HG03460 (cell line): ENCODE measurements at regions not wholly inside any gene's neighbourhood (a gene's known extent, or its start where the extent isn't known, plus 50 kb on each side); places are given as distances from the start of the nearest gene placed in this dataset.
"Not testable (repeated sequence)": the region's sequence is repeated elsewhere in the genome, so short reads cannot be mapped to it uniquely, and the experiment has no call there.

Experiments
- ATAC-seq: cut with Tn5 transposase; IDR thresholded peaks from one replicate; pipeline ENCODE4 v1.9.1; 2021; ENCODE audit not compliant: unreplicated experiment

DNA sequence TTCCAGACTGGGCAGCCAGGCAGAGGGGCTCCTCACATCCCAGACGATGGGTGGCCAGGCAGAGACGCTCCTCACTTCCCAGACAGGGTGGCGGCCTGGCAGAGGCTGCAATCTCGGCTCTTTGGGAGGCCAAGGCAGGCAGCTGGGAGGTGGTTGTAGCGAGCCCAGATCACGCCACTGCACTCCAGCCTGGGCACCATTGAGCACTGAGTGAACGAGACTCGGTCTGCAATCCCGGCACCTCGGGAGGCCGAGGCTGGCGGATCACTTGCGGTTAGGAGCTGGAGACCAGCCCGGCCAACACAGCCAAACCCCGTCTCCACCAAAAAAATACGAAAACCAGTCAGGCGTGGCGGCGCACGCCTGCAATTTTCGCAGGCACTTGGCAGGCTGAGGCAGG is 321.4 kb upstream of the SGCG start:
- ATAC-seq, result not testable (repeated sequence)

DNA sequence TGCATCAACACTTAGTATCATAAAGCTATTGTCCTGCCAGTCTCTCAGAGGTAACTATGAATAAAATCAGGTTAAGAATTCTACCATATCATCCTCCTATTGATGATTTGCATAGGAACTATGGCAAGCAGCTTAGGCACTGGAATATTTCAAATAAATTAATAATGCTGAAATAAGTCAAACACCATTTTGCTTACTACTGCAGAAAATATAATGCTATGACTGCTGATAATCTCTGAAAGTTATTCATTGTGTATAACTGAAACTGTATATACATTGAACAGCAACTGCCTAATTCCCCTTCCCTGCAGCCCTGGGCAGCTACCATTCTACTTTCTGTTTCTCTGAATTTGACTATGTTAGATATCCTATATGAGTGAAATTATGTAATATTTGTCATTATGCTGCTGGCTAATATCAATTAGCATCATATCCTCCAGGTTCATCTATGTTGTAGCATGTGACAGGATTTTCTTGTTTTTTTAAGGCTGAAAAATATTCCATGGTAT is 318.8 kb upstream of the SGCG start:
- ATAC-seq, result no peak

DNA sequence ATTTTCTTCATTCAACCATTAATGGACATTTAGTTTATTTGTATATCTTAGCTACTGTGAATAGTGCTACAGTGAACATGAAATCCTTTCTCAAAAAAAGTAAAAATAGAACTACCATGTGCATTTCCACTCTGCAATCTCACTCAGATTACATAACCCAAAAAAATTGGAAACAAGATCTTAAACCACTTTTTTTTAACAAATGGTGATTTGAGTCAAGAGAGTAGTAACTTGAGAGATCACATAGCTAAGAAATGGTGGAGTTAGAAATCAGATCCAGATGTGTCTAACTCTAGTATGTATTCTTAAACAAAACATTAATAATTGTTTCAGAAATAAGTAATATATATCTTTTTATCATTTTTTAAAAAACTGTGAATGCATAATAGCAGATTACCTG is 318.3 kb upstream of the SGCG start:
- ATAC-seq, result no peak

DNA sequence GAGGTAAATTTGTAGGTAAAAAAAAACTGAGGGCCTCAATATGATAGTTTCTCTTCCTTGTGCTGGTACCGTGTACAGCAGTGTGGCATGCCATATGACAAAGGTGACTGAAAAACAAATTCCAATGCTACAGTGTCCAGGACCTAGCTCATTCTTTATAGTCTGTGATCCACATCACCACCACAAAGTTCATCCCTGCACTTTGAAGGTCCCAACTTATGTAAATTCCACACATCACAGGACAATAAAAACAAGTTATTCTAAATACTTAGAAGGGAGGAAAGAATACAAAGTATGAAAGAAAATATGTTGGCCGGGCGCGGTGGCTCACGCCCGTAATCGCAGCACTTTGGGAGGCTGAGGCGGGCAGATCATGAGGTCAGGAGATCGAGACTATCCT is 314.6 kb upstream of the SGCG start:
- no peak for ATAC-seq

DNA sequence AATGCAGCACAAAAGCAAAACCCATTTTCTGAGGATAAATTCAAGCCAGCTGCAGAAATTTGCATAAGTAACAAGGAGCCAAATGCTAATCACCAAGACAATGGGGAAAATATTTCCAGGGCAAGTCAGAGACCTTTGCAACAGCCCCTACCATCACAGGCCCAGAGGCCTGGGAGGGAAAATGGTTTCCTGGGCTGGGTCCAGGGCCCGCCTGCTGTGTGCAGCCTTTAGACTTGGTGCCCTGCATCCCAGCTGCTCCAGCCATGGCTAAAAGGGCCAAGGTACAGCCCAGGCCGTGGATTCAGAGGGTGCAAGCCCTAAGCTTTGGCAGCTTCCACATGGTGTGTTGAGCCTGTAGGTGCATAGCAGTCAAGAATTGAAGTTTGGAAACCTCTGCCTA is 309.5 kb upstream of the SGCG start:
- ATAC-seq, result no peak

DNA sequence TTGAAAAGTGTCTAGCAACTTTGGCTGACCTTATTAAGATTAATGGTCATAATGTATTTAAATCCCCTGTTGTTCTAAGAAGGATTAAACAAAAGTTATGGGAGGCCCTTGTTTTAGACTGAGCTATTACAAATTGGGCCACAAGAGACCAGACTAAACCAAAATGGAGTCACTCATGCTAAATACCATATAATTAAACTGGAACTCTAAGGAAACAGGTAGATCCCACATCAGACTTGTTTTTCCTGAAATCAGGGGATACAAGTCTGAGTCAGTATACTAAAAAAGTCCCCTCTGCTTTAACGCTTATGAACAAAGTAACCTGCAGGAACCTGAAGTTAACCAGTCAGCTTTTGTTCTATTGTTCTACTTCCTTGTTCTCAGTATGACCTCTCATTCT is 305.9 kb upstream of the SGCG start:
- no peak for ATAC-seq

DNA sequence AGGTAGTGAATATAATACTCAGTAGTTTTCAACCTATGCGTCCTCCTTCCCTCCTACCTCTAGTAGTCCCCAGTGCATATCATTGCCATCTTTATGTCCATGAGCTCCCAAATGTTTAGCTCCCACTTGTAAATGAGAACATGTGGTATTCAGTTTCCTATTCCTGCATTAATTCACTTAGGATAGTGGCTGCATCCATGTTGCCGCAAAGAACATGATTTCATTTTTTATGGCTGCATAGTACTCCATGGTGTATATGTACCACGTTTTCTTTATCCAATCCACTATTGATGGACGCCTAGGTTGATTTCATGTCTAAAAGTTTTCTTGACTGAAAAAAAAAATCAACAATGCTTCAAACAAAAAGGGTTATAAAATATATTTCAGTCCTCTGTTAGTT is 303.4 kb upstream of the SGCG start:
- no peak for ATAC-seq

DNA sequence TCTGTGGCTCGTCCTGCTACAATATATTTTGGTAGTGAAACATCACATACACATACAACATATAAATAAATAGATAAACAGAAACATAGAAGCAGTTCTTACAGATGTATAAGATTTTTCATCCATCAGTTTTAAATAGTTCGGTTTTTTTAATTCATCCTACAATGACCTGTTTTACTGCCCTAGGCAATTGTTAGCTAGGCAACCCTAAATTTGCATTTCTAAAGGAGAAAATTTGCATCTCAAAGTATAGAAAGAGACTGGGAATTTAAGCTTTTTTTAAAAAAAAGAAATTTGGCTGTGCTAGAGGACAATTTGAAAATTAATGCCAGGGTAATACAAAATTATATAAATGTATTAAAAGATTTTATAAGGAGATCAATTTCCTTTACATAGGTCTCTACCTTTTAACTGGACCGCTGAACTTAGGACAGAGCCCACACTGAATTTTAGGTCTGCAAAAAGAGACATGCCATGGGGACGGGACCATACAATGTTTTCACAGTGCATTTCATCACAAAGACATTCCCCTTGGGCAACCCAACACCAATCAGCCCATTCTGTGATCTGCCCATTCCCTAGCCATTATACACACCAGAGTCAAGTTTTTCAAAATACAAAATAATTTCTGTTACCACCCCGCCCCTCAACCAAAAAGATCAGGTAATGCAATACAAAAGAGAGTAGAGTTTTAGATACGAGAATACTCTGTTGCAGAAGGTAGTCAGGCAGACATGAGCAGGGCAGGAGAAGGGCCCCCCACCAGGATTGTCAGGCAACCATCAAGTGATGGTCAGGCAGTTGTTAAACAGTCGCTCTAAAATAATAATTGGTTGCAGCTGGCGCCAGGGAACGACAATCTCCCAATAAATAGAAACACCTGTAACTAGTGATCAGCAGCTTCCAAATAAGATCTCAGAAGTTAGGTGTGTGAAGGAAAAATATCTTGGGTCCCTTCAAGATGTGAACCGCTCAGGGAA is 299.7 kb upstream of the SGCG start:
- no peak for ATAC-seq

DNA sequence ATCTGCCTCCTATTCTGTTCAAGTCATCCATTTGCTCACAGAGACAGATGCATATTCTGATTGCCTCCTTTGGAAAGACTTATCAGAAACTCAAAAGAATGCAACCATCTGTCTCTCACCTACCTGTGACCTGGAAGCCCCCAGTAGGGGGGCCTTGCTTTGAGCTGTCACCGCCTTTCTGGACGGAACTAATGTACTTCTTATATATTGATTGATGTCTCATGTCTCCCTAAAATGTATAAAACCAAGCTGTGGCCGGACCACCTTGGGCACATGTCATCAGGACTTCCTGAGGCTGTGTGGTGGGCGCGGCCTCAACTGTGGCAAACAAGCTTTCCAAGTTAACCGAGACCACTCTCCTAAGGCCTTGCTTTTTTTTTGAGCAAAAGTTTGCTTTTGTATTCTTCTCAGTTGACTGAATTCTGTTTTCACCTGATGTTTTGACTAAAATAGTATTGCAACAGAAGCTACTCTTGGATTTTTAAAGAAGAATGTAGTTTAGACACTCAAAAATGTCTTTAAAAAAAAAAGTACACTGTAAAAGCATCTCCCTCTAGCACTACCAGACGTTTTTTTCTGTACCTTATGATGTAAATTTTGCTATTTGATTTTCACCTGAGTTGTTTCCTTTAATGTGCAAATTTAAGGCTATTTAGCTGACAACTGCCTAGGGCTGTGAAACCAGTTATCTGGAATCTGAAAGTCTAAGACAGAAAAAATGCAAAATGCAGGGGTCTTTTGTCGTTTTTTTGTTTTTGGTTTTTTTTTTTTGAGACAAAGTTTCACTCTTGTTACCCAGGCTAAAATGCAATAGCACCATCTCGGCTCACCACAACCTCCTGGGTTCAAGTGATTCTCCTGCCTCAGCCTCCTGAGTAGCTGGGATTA is 298.8 kb upstream of the SGCG start:
- not testable (repeated sequence) for ATAC-seq

DNA sequence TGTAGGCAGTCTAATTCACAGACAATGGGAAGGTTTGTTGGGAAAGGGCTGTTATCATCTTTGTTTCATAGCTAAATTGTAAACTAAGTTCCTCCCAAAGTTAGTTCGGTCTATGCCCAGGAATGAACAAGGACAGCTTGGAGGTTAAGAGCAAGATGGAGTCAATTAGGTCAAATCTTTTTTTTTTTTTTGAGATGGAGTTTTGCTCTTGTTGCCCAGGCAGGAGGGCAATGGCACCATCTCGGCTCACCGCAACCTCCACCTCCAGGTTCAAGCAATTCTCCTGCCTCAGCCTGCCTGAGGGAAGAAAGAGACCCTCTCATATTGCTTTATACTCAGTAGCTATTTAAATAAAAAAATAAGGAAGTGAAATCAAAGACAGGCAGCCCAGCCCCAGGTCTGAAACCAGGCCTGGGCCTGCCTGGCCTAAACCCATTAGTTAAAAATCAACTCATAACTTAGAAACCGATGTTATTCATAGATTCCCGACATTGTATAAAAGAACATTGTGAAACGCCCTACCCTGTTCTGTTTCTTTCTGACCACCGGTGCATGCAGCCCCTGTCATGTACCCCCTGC is 297.4 kb upstream of the SGCG start:
- ATAC-seq, result no peak

DNA sequence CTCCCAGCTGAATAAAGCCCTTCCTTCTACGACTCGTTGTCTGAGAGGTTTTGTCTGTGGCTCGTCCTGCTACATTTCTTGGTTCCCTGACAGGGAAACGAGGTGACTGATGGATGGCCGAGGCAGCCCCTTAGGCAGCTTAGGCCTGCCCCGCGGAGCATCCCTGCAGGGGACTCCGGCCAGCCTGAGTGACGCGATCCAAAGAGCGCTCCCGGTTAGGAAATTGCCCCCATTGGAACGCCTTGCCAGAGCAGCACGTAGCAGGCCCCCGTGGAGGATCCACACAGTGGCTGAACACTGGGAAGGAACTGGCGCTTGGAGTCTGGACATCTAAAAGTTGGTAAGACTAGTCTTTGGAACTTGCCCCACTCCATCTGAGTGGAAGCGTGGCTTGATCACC is 296.8 kb upstream of the SGCG start:
- no peak for ATAC-seq

DNA sequence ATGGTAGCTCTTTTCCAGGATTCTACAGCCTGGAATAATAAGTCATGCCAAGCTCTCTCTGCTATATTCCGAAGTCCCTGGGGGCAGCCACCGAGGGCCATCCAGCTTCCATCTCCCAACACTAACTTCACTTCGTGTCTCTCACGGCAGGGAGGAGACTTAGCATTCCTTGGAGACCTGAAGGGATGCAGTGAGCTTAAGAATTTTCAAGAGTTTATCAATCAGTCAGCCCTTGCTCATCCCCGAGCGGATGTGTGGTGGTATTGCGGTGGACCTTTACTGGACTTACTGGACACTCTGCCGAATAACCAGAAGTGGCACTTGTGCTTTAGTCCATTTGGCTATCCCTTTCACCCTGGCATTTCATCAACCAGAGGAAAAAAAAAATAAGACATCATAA is 294.7 kb upstream of the SGCG start:
- not testable (repeated sequence) for ATAC-seq

DNA sequence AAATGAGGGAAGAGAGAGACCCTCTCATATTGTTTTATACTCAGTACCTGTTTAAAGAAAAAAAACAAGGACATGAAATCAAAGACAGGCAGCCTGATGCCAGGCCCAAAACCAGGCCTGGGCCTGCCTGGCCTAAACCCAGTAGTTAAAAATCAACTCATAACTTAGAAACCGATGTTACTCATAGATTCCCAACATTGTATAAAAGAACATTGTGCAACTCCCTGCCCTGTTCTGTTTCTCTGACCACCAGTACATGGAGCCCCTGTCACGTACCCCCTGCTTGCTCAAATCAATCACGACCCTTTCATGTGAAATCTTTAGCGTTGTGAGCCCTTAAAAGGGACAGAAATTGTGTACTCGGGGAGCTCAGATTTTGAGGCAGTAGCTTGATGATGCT is 291.4 kb upstream of the SGCG start:
- not testable (repeated sequence) for ATAC-seq

DNA sequence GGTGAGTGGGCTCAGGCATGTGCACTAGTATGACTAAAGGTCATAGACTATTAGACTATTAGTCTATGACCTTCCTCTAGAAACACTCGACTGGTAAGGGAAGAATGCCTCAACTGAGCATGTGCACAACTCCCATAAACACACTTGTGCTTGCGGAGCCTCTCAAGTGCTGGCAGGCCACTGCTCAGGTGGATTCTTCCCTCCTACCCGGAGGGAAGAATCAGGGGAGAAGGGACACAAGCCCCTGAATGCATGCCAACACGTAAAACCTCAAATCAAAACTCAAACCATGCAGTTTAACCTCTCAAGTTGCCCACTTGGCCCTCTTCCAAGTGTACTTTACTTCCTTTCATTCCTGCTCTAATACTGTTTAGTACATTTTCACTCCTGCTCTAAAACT is 287.6 kb upstream of the SGCG start:
- ATAC-seq, result no peak

DNA sequence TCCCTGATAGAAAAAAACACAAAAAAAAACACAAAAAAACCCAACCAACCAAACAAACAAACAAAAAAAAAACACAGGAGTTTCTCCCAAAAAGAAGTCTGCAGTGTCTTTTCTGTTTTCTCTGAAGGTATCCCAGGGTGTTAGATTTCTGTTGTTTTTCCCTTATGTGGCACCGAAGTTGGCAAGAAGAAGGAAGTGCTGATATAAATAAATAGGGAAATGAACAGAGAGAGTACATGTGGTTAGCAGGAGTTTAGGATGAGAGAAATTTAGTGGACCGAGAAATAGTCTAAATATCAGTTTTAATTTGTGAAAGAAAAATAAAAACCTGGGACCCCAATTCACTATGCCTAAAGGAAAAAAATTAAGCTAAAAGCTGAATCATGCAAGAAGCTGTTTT is 287.0 kb upstream of the SGCG start:
- ATAC-seq, result no peak

DNA sequence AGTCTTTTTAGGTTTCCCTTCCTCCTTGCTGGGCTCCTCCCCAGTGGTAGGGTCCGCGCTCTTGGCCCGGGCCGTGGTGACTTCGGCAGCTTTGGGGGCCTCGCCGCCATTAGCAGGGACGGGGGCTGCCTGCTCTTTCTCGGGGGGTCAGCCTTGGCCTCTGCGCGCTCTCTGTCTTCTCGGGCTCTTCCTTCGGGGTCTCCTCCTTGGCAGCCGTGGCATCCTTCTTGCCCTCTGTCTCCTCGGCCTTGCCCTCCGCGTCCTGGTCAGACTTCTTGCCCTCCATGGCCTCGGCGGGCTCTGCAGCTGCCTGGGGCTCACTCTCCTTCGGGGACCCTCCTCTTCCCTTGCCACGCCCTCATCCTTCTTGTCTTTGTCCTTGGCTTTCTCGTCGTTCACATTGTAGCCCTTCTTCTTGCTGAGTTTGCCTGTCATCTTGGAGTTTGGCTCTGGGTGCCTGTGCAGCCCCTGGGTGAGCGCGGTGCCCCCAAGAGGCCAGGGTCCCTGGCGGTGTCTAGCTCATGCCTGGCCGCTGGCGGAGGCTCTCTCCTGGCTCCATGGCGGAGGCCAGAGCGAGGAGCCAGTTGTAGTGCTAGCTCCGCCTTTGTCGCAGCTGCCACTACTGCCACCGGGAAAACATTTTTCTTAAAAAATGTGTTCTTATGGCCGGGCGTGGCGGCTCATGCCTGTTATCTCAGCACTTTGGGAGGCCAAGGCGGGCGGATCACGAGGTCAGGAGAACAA is 283.0 kb upstream of the SGCG start:
- no peak for ATAC-seq

DNA sequence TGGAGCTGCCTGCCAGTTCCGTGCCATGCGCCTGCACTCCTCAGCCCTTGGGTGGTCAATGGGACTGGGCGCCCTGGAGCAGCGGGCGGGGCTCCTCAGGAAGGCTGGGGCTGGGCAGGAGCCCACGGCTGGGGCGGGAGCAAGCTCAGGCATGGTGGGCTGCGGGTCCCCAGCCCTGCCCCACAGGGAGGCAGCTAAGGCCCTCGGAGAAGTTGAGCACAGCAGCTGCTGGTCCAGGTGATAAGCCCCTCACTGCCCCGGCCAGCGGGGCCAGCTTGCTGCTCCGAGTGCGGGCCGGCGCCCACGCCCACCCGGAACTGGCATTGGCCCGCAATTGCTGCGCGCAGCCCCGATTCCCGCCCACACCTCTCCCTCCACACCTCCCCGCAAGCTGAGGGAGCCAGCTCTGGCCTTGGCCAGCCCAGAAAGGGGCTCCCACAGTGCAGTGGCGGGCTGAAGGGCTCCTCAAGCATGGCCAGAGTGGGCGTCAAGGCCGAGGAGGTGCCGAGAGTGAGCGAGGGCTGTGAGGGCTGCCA is 280.3 kb upstream of the SGCG start:
- not testable (repeated sequence) for ATAC-seq

DNA sequence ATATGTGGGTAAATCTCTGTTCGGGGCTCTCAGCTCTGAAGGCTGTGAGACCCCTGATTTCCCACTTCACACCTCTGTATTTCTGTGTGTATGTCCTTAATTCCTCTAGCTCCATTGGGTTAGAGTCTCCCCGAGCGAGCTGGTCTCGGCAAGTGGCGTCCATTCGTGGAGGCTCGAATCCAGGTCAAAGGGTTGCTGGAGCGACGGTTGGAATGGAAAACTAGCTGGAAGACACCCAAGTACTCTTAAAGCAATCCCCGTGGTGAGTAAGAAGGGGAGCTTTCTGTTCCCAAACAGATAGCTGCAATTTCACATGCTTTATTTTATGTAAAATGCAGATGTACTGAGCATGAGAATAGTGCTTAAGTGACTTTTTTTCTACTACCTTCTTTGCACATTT is 277.5 kb upstream of the SGCG start:
- no peak for ATAC-seq

DNA sequence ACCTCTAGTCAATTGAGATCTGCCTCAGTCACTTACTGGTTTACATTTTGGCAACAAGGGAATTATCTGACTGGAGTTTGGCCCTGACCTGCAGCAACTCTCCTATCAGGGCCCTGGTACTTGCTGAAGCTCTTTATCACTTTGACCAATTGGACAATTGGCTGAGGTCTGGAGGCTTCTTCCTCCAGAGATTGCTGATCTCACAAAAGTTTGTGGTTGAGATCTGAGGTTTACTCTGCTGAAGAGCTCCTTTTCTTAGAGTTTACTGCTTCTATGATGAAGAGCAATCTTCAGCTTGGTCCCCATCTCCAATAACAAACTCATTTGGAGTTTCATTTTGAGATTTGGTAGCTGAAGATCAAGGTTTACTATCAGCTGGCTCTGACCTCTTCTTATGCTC is 276.9 kb upstream of the SGCG start:
- ATAC-seq, result no peak

DNA sequence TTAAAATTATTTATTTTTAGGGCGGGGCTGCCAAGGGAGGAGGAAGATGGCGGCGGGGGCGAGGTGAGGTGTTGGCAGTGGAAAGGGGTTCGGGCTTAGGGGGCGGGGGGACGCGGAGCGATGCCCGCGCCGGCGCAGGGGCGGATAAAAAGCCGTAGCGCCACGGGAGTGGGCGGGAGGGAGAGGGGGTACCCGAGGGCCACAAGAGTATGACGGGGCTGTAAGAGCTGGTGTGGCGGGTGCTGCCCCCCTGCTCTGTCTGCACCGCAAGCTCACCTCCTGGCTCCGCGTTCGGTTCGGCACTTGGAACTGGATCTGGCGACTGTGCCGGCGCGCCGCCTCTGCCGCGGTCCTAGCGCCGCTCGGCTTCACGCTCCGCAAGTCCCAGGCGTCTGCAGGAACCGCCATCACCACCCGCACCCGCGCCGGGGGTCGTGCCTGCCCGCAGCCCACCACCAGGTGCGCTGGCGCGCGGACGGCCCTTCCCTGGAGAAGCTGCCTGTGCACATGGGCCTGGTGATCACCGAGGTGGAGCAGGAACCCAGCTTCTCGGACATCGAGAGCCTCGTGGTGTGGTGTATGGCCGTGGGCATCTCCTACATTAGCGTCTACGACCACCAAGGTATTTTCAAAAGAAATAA is 265.2 kb upstream of the SGCG start:
- peak; percentile 54 for ATAC-seq
